ENCODE measurements at regions not wholly inside any gene's neighbourhood (a gene's known extent, or its start where the extent isn't known, plus 50 kb on each side); places are given as distances from the start of the nearest gene placed in this dataset.

- H3K4me3 ChIP-seq (ENCODE audit: low read depth, low read length), result no peak overlapping the region
- no peak overlapping the region for H3K27ac Mint-ChIP-seq (ENCODE audit: unreplicated experiment)
- no TSS peak for BruUV-seq (replicated peaks)
- intact Hi-C loops (cut with micrococcal nuclease; ENCODE audit: unreplicated experiment), result no loop called here
- H3K9me3 ChIP-seq, result no peaks in the 10 kb centered on the region
- no peaks in the 10 kb centered on the region for H3K9me3 Mint-ChIP-seq (ENCODE audit: unreplicated experiment)
- H3K4me1 Mint-ChIP-seq (ENCODE audit: low read depth, unreplicated experiment), result peaks cover 19% of the 10 kb centered on the region
- H3K27me3 ChIP-seq (replicated peaks; ENCODE audit: control insufficient read depth, insufficient read depth, low read length), result no peaks in the 10 kb centered on the region
- TF ChIP-seq CTCF (IDR thresholded peaks at IDR 0.05; ENCODE audit: insufficient read depth in 1 of 2, low read depth in 1 of 2, low read length in 1 of 2, severe bottlenecking in 1 of 2, unreplicated experiment in 1 of 2), result no peak
- ChIA-PET POLR2A (no interaction called here), CTCF (no interaction called here)
- H3K27me3 Mint-ChIP-seq (ENCODE audit: insufficient read depth, unreplicated experiment), result no peaks in the 10 kb centered on the region
- peaks cover 6% of the 10 kb centered on the region for H3K36me3 Mint-ChIP-seq (ENCODE audit: insufficient read depth, unreplicated experiment)
- no peak overlapping the region for H3K4me3 Mint-ChIP-seq (ENCODE audit: unreplicated experiment)
- no peaks in the 10 kb centered on the region for H3K36me3 ChIP-seq (ENCODE audit: control insufficient read depth, insufficient read depth, low read length)
- no peak for DNase-seq
- no peaks in the 10 kb centered on the region; the same call in 1 of the 2 replicates for H3K4me1 ChIP-seq
Measured at GRCh38 chr13:73872397-73872796, 261.8 kb downstream of the KLF12 start.

- peaks cover 19% of the 10 kb centered on the region for H3K4me1 Mint-ChIP-seq (ENCODE audit: low read depth, unreplicated experiment)
Measured at GRCh38 chr13:73870970-73871935, 263.0 kb downstream of the KLF12 start.

More at GRCh38 chr13:73870970-73871935, 263.0 kb downstream of the KLF12 start:
- Histone ChIP-seq H3K27me3 (replicated peaks; ENCODE audit: control insufficient read depth, insufficient read depth, low read length) (no peaks in the 10 kb centered on the region), H3K9me3 (no peaks in the 10 kb centered on the region), H3K36me3 (ENCODE audit: control insufficient read depth, insufficient read depth, low read length) (no peaks in the 10 kb centered on the region), H3K4me3 (ENCODE audit: low read depth, low read length) (no peak overlapping the region), H3K4me1 (no peaks in the 10 kb centered on the region; the same call in 1 of the 2 replicates)
- Mint-ChIP-seq H3K27me3 (ENCODE audit: insufficient read depth, unreplicated experiment) (no peaks in the 10 kb centered on the region), H3K9me3 (ENCODE audit: unreplicated experiment) (no peaks in the 10 kb centered on the region), H3K36me3 (ENCODE audit: insufficient read depth, unreplicated experiment) (peaks cover 6% of the 10 kb centered on the region), H3K4me3 (ENCODE audit: unreplicated experiment) (no peak overlapping the region), H3K27ac (ENCODE audit: unreplicated experiment) (no peak overlapping the region)
- CTCF ChIA-PET, result no interaction called here
- TF ChIP-seq CTCF (IDR thresholded peaks at IDR 0.05; ENCODE audit: insufficient read depth in 1 of 2, low read depth in 1 of 2, low read length in 1 of 2, severe bottlenecking in 1 of 2, unreplicated experiment in 1 of 2), result no peak
- DNase-seq, result no peak
- no TSS peak for BruUV-seq (replicated peaks)
- POLR2A ChIA-PET, result no interaction called here
- intact Hi-C loops (cut with micrococcal nuclease; ENCODE audit: unreplicated experiment), result no loop called here

Data from Caco-2 (cell line).